ENCODE measurements at regions not wholly inside any gene's neighbourhood (a gene's known extent, or its start where the extent isn't known, plus 50 kb on each side); places are given as distances from the start of the nearest gene placed in this dataset.

DNA sequence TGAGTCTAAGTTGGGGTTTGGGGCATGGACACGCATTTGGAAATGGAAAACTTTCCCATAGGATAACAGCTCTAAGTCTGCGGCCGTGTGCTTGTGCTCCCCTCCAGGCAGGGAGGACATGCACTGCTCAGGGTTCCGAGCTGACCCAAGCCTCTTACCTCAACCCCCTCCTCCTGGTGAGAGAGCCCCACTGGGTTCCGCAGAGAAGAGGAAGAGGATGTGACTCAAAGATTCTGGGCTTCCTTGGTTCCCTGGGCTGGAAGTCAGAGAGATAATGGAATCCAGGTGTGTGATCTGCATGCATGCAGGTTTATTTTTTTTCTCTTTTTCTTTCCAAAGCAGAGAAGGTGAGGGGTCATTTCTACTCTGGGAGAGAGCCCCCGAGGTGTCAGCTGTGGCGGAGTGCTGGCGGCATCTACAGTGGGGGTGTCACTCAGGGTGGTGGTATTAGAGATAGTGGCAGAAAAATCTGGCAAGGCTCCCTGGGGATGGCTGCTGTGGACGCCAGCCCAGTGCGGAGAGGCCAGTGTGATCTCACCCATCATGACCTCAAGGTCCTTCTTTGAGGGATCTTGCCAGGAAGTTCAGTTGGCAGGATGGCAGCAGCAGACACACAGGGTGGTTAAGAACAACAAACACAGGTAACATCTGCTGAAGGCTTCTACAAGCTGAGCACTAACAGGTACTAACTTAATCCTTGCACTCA is 168.7 kb upstream of the HAND2 start:
- Histone ChIP-seq H3K4me3 (replicated peaks in 1 of 2; ENCODE audit: low read depth in 1 of 2, low read length in 2 of 2) (no peak overlapping the region), H3K9ac (ENCODE audit: low read length) (no peak overlapping the region), H3K27me3 (ENCODE audit: insufficient read depth, low read length) (no peaks in the 10 kb centered on the region), H3K4me1 (ENCODE audit: control insufficient read depth in 1 of 2, insufficient read depth in 2 of 2, low read length in 2 of 2) (no peaks in the 10 kb centered on the region), H2AFZ (ENCODE audit: low read depth, low read length, poor library complexity, severe bottlenecking) (no peak overlapping the region), H3K4me2 (ENCODE audit: low read length) (no peak overlapping the region), H3K9me2 (ENCODE audit: insufficient read depth) (no peaks in the 10 kb centered on the region), H3K79me2 (ENCODE audit: insufficient read depth, low read length) (no peaks in the 10 kb centered on the region), H3K36me3 (ENCODE audit: control insufficient read depth in 1 of 2, insufficient read depth in 2 of 2, low read length in 2 of 2) (no peaks in the 10 kb centered on the region), H4K20me1 (ENCODE audit: insufficient read depth) (no peaks in the 10 kb centered on the region), H3K27ac (ENCODE audit: low read depth, low read length) (no peak overlapping the region), H3K9me3 (ENCODE audit: control insufficient read depth in 1 of 2, insufficient read depth in 1 of 2, low read depth in 1 of 2, low read length in 2 of 2) (no peaks in the 10 kb centered on the region)
- ATAC-seq: no peak
- TF ChIP-seq JUND (IDR thresholded peaks at IDR 0.05): no peak
- no peak for TF ChIP-seq YY1 (IDR thresholded peaks at IDR 0.05; ENCODE audit: extremely low read depth, insufficient replicate concordance, low read depth, low read length)
- intact Hi-C loops (cut with micrococcal nuclease): no loop called here
- CTCF ChIA-PET: no interaction called here
- no TSS peak for BruUV-seq (replicated peaks)
- POLR2A ChIA-PET: no interaction called here
- no peak for DNase-seq (ENCODE audit: low read depth, low spot score)
- RAD21 ChIA-PET (ENCODE audit: low non-redundant PET in 1 of 2, low total read pairs in 2 of 2, uncharacterized antibody in 2 of 2, unreplicated experiment in 2 of 2): no interaction called here

DNA sequence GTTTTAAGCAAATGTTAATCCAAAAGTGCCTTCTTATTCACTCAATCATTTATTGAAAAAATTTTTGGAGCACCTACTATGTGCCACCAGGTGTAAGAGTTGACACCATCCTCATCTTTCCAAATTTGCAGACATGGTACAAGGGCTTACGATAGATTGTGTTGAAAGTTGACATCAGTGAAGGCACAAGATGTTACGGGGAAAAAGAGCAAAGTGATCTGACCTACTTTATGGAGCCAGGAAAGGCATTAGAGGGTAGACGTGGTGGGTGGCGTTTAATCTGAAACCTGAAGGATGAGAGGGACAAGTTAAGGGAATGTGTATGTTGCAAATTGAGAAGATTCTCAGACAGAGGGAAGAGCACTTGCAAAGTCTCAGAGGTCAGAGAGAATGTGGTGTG is 167.8 kb upstream of the HAND2 start:
- CTCF ChIA-PET: no interaction called here
- Histone ChIP-seq H2AFZ (ENCODE audit: low read depth, low read length, poor library complexity, severe bottlenecking) (no peak overlapping the region), H3K4me2 (ENCODE audit: low read length) (no peak overlapping the region), H3K4me3 (replicated peaks in 1 of 2; ENCODE audit: low read depth in 1 of 2, low read length in 2 of 2) (no peak overlapping the region), H3K36me3 (ENCODE audit: control insufficient read depth in 1 of 2, insufficient read depth in 2 of 2, low read length in 2 of 2) (no peaks in the 10 kb centered on the region), H3K9me3 (ENCODE audit: control insufficient read depth in 1 of 2, insufficient read depth in 1 of 2, low read depth in 1 of 2, low read length in 2 of 2) (no peaks in the 10 kb centered on the region), H3K9ac (ENCODE audit: low read length) (no peak overlapping the region), H3K79me2 (ENCODE audit: insufficient read depth, low read length) (no peaks in the 10 kb centered on the region), H3K27me3 (ENCODE audit: insufficient read depth, low read length) (no peaks in the 10 kb centered on the region), H4K20me1 (ENCODE audit: insufficient read depth) (no peaks in the 10 kb centered on the region), H3K9me2 (ENCODE audit: insufficient read depth) (no peaks in the 10 kb centered on the region), H3K4me1 (ENCODE audit: control insufficient read depth in 1 of 2, insufficient read depth in 2 of 2, low read length in 2 of 2) (no peaks in the 10 kb centered on the region), H3K27ac (ENCODE audit: low read depth, low read length) (no peak overlapping the region)
- ATAC-seq (no peak), DNase-seq (ENCODE audit: low read depth, low spot score) (no peak)
- TF ChIP-seq POLR2AphosphoS5 (IDR thresholded peaks at IDR 0.05; ENCODE audit: low read depth, low read length): no peak
- TF ChIP-seq, protein P1, sequence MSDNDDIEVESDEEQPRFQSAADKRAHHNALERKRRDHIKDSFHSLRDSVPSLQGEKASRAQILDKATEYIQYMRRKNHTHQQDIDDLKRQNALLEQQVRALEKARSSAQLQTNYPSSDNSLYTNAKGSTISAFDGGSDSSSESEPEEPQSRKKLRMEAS (IDR thresholded peaks at IDR 0.05): no peak
- TF ChIP-seq ZFX (IDR thresholded peaks at IDR 0.05): no peak
- TF ChIP-seq RAD21 (IDR thresholded peaks at IDR 0.05; ENCODE audit: low read depth): no peak
- no peak for TF ChIP-seq CBX3 (IDR thresholded peaks at IDR 0.05; ENCODE audit: low read depth)
- no peak for TF ChIP-seq YY1 (IDR thresholded peaks at IDR 0.05; ENCODE audit: extremely low read depth, insufficient replicate concordance, low read depth, low read length)
- TF ChIP-seq SIN3A (IDR thresholded peaks at IDR 0.05; ENCODE audit: low read depth): no peak
- no peak for TF ChIP-seq CEBPB (IDR thresholded peaks at IDR 0.05; ENCODE audit: low read depth)
- no peak for TF ChIP-seq POLR2A (IDR thresholded peaks at IDR 0.05; ENCODE audit: borderline replicate concordance, extremely low read depth, insufficient read depth, insufficient read length)
- TF ChIP-seq TCF7L2 (IDR thresholded peaks at IDR 0.05; ENCODE audit: borderline replicate concordance, extremely low read depth, insufficient read depth, insufficient read length): no peak
- no peak for TF ChIP-seq ELF1 (IDR thresholded peaks at IDR 0.05; ENCODE audit: borderline replicate concordance, low read depth)
- no peak for TF ChIP-seq EGR1 (IDR thresholded peaks at IDR 0.05; ENCODE audit: low read depth)
- TF ChIP-seq JUND (IDR thresholded peaks at IDR 0.05): no peak
- RAD21 ChIA-PET (ENCODE audit: low non-redundant PET in 1 of 2, low total read pairs in 2 of 2, uncharacterized antibody in 2 of 2, unreplicated experiment in 2 of 2): no interaction called here
- BruUV-seq (replicated peaks): no TSS peak
- POLR2A ChIA-PET: no interaction called here
- intact Hi-C loops (cut with micrococcal nuclease): no loop called here
